Activated naive CD4-positive, alpha-beta T cell treated with anti-CD3 and anti-CD28 coated beads, Interleukin-2, amount 50 U/mL, for 24 hours (primary cell): ENCODE measurements at regions not wholly inside any gene's neighbourhood (a gene's known extent, or its start where the extent isn't known, plus 50 kb on each side); places are given as distances from the start of the nearest gene placed in this dataset.
"Not testable (repeated sequence)": the region's sequence is repeated elsewhere in the genome, so short reads cannot be mapped to it uniquely, and the experiment has no call there.

Experiments used
- H3K27ac Mint-ChIP-seq: one replicate; pipeline ENCODE4 v1.8.0; 2021; ENCODE audit warnings: mild to moderate bottlenecking, mixed read lengths
- H3K27me3 Mint-ChIP-seq: one replicate; pipeline ENCODE4 v1.8.0; 2021; ENCODE audit warnings: mixed read lengths
- H3K36me3 Mint-ChIP-seq: one replicate; pipeline ENCODE4 v1.8.0; 2021; ENCODE audit warnings: mixed read lengths
- H3K4me1 Mint-ChIP-seq: one replicate; pipeline ENCODE4 v1.8.0; 2021; ENCODE audit warnings: mixed read lengths
- H3K4me3 Mint-ChIP-seq: one replicate; pipeline ENCODE4 v1.8.0; 2021; ENCODE audit warnings: mild to moderate bottlenecking, mixed read lengths
- H3K9me3 Mint-ChIP-seq: one replicate; pipeline ENCODE4 v1.8.0; 2021; ENCODE audit warnings: mixed read lengths

DNA sequence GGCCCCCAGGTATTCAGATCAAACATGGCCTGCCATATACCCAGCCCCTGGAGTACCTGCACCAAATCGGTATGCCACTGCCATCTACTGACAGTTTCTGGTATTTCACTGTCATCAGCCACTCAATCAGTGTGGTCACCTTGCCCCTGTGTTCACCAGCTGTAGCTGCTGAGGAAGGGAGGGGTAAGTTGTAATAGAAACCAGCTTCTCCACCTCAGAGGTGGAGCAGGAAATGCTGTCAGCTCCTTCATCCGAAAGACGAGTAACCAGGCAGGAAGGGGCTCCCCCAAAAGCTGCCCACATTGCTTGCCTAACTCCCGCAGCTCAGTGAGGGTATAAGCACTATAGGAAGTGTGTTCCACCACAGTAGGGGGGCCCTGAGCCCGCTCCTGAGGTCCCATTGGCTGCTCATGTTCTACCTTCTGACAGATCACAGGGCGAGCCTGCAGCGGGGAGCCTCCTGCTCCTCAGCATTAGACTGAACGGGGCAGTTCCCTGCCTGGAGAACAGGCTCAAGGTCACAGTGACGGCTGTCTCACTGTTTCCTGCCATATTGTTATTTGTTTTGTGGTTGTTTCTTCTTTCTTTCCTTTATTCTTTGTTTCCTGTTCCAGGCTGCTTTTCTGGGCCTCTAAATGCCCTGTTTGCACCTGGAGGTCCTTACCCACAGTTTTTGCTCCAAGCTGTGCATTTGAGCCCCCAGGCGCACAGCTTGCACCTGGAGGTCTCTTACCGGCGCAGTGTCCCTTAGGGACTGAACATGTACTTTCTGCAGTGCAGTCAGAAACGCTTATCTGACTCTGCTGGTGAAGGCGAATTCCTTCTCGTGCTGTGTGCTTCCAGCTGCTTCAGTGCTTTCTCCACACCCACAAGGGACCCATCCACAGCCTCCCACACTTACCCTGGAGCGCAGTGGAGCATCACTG is 1638.3 kb downstream of the MRPL39 start:
- Mint-ChIP-seq H3K4me3 (peak overlapping the region; percentile 17), H3K27me3 (no peaks in the 10 kb centered on the region), H3K9me3 (no peaks in the 10 kb centered on the region), H3K4me1 (peaks cover 33% of the 10 kb centered on the region), H3K27ac (no peak overlapping the region), H3K36me3 (no peaks in the 10 kb centered on the region)

DNA sequence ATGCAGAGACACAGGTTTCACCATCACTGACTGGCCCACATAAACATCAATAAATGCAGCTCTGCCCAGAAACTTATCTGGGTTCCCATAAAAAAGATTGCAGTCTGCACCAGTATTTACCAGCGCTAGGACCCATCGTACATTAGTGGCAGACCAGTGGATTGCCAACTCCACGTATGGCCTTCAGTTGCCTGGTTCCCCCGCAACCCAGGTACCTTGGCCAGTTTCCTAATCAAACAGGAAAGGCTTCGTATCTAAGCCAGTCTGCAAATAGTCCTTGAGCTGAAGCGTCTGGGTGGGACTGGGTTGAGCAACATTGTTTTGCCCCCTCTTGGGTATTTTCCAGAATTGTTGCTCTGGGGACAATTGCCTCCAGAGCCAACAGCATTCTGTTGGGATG is 1639.3 kb downstream of the MRPL39 start:
- Mint-ChIP-seq H3K9me3 (no peaks in the 10 kb centered on the region), H3K36me3 (no peaks in the 10 kb centered on the region), H3K4me1 (peaks cover 33% of the 10 kb centered on the region), H3K27ac (no peak overlapping the region), H3K4me3 (no peak overlapping the region), H3K27me3 (no peaks in the 10 kb centered on the region)

DNA sequence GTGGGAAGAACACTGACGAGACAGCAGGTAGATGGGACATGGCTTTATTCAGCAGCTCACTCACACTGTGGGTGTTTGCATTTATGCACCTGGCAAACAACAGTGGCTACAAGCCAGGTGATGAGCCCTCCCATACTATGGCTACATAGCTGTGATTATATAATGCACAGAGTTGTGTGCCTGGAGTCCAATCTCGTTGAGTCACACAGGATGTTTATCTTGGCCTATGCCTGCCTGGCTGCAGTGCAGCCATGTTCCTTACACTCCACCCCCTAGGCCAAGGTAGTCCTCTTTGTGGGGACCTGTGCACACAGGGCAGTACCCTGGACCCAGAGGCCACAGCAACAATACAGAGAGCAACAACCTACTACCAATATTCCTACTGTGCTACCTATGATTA is 1643.8 kb downstream of the MRPL39 start:
- Mint-ChIP-seq H3K27ac (no peak overlapping the region), H3K4me3 (no peak overlapping the region), H3K36me3 (no peaks in the 10 kb centered on the region), H3K9me3 (no peaks in the 10 kb centered on the region), H3K4me1 (peaks cover 2% of the 10 kb centered on the region), H3K27me3 (no peaks in the 10 kb centered on the region)

DNA sequence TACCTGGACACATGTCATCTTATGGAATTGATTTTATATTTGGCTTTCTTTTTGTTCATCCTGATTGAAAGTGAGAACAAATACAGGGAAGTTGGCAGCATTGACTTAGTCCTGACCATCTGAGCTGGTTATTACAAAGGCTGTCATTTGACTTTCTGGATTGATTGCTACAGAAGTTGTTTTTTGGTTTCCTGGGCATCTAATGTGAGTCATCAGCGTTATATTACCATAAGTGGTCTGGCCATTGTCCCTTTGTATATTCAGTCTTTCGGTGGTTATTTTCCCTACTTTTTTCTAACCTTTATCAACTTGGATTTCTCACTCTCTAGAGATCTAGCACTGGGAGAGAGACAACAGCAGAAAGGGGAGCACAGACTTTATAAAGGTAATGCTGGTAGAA is 1646.5 kb downstream of the MRPL39 start:
- H3K36me3 Mint-ChIP-seq, result no peaks in the 10 kb centered on the region
- no peaks in the 10 kb centered on the region for H3K27me3 Mint-ChIP-seq
- H3K4me3 Mint-ChIP-seq, result no peak overlapping the region
- peaks cover 3% of the 10 kb centered on the region for H3K4me1 Mint-ChIP-seq
- no peaks in the 10 kb centered on the region for H3K9me3 Mint-ChIP-seq
- H3K27ac Mint-ChIP-seq, result no peak overlapping the region

DNA sequence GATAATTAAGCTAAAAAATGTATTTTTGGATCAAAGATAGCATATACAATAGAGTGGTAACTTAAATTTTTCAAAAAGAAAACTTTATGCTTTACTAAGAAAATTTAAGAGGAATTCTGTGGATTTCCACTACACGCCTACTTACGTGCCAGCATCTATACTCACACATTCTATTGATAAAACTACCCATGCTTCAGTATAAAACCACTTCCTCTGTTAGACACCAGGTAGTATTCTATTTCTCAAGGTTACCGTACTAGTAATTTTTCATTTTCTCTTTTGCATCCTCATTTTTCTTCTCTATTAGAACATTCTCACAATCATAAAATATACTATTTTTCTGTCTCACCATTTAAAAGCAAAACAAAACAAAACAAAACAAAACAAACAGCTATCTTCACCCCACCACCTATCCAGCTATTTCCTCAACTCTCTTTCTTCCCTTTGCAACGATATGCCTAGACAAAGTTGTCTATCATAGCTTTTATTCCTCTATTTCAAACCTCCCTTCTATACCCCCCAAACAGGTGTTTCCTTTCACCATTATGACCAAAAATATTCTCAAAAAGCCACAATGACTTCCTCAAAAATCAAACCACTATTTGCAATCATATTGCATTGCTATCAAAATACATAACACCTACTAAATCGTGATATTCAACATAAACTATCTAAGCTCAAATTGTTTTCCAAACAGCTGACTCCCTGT is 1652.0 kb downstream of the MRPL39 start:
- Mint-ChIP-seq H3K4me1 (peaks cover 27% of the 10 kb centered on the region), H3K27ac (no peak overlapping the region), H3K4me3 (peak overlapping the region; percentile 2), H3K27me3 (no peaks in the 10 kb centered on the region), H3K9me3 (no peaks in the 10 kb centered on the region), H3K36me3 (no peaks in the 10 kb centered on the region)

DNA sequence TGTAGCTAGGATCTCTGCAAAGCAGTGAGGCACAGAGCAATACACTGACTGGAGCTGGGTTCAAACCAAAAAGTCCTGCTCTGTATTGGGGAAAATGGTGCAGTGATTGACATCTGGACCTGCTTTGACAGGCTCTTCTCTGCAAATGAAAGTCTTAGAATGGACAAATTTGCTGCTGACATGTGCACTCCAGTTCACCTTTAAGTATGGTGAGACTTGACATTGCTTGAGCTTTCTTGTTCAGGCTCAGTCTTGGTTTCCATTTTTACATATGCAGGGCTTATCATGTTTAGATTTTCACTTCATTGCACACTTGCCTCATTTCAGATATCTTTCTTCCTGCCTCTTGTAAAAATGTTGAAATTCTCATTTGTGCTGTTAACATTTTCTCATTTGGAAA is 1655.0 kb downstream of the MRPL39 start:
- H3K4me3 Mint-ChIP-seq, result no peak overlapping the region
- no peaks in the 10 kb centered on the region for H3K9me3 Mint-ChIP-seq
- no peaks in the 10 kb centered on the region for H3K36me3 Mint-ChIP-seq
- peaks cover 40% of the 10 kb centered on the region for H3K4me1 Mint-ChIP-seq
- H3K27me3 Mint-ChIP-seq, result no peaks in the 10 kb centered on the region
- no peak overlapping the region for H3K27ac Mint-ChIP-seq

DNA sequence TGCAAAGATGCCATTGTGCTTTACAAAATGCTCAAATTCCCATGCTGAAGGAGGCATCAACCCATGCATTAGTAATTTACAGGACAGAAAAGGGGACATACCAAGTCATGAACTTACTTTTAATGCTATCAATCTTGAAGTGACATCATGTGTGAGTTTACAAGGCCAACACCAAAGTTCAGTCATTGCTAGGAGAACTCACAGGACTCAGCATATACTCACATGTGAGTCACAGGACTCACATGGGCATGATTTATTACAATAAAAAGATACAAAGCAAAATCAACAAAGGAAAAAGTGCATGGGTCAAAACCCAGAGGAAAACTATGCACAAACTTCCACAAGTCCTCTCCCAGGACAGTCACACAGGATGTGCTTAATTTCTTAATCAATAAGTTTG is 1656.0 kb downstream of the MRPL39 start:
- H3K4me1 Mint-ChIP-seq, result peaks cover 40% of the 10 kb centered on the region
- H3K9me3 Mint-ChIP-seq, result no peaks in the 10 kb centered on the region
- no peak overlapping the region for H3K4me3 Mint-ChIP-seq
- H3K27me3 Mint-ChIP-seq, result no peaks in the 10 kb centered on the region
- H3K36me3 Mint-ChIP-seq, result no peaks in the 10 kb centered on the region
- H3K27ac Mint-ChIP-seq, result no peak overlapping the region

DNA sequence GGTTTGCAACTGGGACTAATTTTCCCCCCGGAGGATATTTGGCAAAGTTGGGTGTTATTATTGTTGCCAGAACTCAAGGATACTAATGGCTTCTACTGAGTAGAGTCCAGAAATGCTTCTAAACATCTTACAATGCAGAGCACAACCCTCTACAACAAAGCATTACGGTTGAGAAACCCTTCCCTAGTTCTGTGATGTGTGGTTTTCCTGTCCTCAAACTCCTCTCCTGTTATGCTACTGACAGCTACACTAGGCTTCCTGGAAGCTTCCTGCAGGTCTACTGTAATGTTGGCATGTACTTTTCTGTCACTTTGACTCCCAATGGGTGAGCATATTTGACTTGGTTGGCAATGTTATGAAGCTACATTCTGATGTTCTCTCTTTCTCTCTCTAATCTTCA is 1656.9 kb downstream of the MRPL39 start:
- H3K36me3 Mint-ChIP-seq, result no peaks in the 10 kb centered on the region
- no peaks in the 10 kb centered on the region for H3K9me3 Mint-ChIP-seq
- H3K27ac Mint-ChIP-seq, result no peak overlapping the region
- H3K4me1 Mint-ChIP-seq, result peaks cover 33% of the 10 kb centered on the region
- H3K4me3 Mint-ChIP-seq, result no peak overlapping the region
- H3K27me3 Mint-ChIP-seq, result no peaks in the 10 kb centered on the region

DNA sequence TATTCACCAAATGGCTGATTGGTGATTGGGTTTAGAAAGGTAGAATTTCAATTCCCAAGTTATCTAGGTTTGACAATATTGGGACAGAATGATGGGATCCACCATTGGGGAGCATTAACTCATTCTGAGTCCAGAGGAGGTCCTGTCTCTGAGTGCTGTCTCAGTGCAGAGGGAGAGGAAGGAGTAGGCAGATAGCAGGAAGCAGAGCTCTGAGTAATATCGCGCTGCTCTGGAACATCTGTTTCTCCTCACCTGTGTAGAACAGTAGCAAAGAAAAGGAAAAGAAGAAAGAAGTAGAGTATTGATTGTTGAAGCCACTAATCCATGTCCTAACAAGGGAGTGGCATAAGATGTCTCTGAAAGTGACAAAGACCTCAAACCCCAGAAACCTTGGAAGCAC is 1657.8 kb downstream of the MRPL39 start:
- Mint-ChIP-seq H3K9me3 (no peaks in the 10 kb centered on the region), H3K36me3 (no peaks in the 10 kb centered on the region), H3K27ac (no peak overlapping the region), H3K4me1 (peaks cover 30% of the 10 kb centered on the region), H3K4me3 (no peak overlapping the region), H3K27me3 (no peaks in the 10 kb centered on the region)

DNA sequence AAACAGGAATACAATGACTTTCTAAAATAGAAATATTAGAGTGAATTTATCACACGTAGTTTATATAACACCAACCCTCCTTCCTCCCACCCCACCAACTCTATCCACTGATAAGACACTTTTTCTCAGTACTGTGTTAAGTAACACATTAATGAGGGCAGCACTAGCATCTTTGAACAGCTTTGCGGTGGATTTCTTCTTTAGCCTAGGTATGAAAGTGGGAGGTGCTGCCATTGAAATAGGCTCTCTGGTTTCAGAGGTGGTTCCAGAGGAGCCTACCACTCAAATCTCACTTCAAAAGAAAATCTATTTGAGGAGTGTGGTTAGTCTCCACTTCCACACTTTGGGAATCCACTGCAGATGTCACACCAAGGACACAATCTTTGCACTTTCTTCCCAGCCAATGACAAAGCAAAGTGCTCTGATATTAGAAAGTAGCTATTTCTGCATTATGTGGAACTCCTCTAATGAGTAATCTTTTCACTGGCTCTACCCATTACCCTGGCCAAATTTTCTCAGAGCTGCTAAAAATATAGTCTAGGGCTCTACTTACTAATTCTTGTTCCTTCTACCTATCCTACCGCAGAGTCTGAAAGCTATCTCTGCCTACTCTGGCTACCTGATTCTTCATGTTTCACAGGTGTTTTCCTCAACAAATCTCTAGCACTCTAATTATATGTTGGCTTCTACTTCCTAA is 1667.8 kb downstream of the MRPL39 start:
- H3K4me1 Mint-ChIP-seq, result no peaks in the 10 kb centered on the region
- H3K27ac Mint-ChIP-seq, result no peak overlapping the region
- H3K27me3 Mint-ChIP-seq, result no peaks in the 10 kb centered on the region
- H3K36me3 Mint-ChIP-seq, result no peaks in the 10 kb centered on the region
- no peak overlapping the region for H3K4me3 Mint-ChIP-seq
- no peaks in the 10 kb centered on the region for H3K9me3 Mint-ChIP-seq

DNA sequence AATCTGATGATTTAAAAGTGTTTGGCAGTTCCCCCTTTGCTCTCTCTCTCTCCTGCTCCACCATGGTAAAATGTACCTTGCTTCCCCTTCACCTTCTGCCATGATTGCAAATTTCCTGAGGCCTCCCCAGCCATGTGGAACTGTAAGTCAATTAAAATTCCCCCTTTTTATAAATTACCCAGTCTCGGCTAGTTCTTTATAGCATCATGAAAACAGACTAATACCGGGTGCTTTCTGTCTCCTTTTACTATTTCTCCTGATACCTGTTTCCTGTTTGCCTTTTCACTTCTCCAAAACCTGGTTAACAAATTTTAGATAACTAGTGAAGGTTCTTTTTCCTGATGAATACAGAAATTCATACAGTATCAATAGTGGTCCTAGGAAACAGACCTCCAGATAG is 1670.3 kb downstream of the MRPL39 start:
- Mint-ChIP-seq H3K9me3 (no peaks in the 10 kb centered on the region), H3K27ac (no peak overlapping the region), H3K27me3 (no peaks in the 10 kb centered on the region), H3K4me1 (no peaks in the 10 kb centered on the region), H3K4me3 (no peak overlapping the region), H3K36me3 (no peaks in the 10 kb centered on the region)

DNA sequence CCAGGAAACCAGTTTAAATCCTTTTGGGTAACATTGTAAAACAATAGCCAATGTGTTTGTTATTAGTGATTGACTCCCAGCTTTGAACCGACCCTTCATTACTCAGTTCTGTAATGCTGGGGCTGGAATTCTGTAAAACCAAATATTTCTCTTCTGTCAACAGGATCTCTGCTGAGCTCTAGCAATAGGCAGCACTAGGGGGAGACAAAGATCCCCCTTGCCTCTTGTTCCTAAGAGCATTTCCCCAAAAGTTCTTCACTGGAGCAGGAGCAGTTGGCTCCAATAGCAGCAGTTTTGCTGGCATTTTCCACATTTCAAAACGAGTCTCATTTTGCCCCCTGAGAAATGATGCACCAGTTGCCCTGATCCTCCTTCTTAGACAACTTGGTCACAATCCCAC is 1671.1 kb downstream of the MRPL39 start:
- no peaks in the 10 kb centered on the region for H3K27me3 Mint-ChIP-seq
- no peaks in the 10 kb centered on the region for H3K36me3 Mint-ChIP-seq
- no peak overlapping the region for H3K27ac Mint-ChIP-seq
- H3K4me1 Mint-ChIP-seq, result no peaks in the 10 kb centered on the region
- no peaks in the 10 kb centered on the region for H3K9me3 Mint-ChIP-seq
- H3K4me3 Mint-ChIP-seq, result no peak overlapping the region

DNA sequence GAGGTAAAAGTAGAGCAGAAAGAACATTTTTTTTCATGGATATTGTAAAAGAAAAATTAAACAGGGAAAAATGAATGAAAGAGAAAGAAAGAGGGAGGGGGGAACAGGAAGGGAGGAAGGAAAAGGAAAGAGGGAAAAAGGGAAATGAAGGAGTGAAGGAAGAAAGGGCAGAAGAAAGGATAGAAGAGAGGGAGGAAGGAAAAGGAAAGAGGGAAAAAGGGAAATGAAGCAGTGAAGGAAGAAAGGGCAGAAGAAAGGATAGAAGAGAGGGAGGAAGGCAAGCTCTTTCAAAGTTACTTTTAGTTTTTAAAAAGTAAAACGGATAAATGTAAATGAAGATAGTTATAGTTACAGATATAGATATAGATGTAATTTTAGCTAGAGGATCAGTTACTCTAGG is 1676.7 kb downstream of the MRPL39 start:
- Mint-ChIP-seq H3K4me3 (no peak overlapping the region), H3K27ac (no peak overlapping the region), H3K9me3 (no peaks in the 10 kb centered on the region), H3K27me3 (peaks cover 4% of the 10 kb centered on the region), H3K36me3 (no peaks in the 10 kb centered on the region), H3K4me1 (no peaks in the 10 kb centered on the region)

DNA sequence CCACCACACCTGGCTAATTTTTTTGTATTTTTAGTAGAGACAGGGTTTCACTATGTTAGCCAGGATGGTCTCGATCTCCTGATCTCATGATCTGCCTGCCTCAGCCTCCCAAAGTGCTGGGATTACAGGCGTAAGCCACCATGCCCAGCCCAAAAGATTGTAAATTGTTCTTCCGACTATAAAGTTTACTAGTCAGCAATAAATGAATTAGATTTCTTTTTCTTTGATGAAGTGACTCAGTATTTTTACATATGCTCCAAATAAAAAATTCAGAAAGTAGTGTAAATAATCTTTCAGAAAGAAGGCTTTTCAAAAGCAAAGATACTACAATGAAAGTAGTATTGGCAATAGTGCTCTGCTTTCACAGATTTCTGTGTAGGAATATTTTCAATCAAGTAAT is 1680.9 kb downstream of the MRPL39 start:
- H3K9me3 Mint-ChIP-seq, H3K27ac Mint-ChIP-seq, H3K36me3 Mint-ChIP-seq, H3K27me3 Mint-ChIP-seq, H3K4me3 Mint-ChIP-seq: not testable (repeated sequence)
- peaks cover 16% of the 10 kb centered on the region for H3K4me1 Mint-ChIP-seq

DNA sequence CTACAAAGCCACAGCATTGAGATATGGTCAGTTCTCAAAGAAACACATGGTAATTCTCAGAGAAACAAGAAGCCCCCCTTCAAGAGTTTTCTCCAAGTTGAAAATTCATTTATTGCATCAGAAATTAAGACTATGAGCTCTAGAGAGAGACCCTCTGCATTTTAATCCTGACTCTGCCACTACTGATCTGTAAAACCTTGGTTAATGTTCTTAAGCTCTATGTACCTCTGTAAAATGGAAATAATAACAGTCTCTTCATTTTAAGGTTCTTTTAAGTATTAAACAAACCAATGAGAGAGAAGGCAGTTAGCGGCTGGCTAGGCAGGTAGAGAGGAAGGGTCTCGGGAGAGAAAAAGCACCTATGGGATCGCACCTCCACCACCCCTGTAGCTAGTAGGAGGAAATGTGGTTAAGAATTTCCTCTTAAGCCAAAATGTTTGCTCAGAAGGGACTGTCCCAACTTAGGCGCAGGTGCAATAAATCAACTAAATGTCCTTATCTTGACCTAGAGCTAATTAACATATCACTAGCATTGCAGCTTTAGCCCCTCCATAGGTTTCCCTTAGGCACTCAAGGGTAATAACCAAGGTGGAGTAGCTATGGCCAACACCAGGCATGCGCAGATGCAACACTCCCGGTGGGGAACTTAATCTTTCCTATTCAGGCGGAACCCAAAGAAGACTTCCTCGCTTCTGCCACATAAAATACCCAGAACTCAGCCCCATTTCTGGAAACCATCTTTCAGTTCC is 1685.4 kb downstream of the MRPL39 start:
- H3K4me3 Mint-ChIP-seq, result peak overlapping the region; percentile 8
- peaks cover 19% of the 10 kb centered on the region for H3K4me1 Mint-ChIP-seq

More for the DNA sequence above, 1685.4 kb downstream of the MRPL39 start:
- no peaks in the 10 kb centered on the region for H3K27me3 Mint-ChIP-seq
- H3K36me3 Mint-ChIP-seq, result no peaks in the 10 kb centered on the region
- H3K9me3 Mint-ChIP-seq, result peaks cover 5% of the 10 kb centered on the region
- no peak overlapping the region for H3K27ac Mint-ChIP-seq
